ENCODE measurements at regions not wholly inside any gene's neighbourhood (a gene's known extent, or its start where the extent isn't known, plus 50 kb on each side); places are given as distances from the start of the nearest gene placed in this dataset.

- DNase-seq (ENCODE audit: low read depth in 4 of 4, low spot score in 1 of 4): no peak
Observed at GRCh38 chr5:56561455-56561854, 253.9 kb upstream of the MAP3K1 start.

GRCh38 chr5:56558131-56558745 lies 257.1 kb upstream of the MAP3K1 start:
- no peak for DNase-seq (ENCODE audit: low read depth in 4 of 4, low spot score in 1 of 4)

- no peak for DNase-seq (ENCODE audit: low read depth in 4 of 4, low spot score in 1 of 4)
Observed at GRCh38 chr5:56557198-56557597, 258.2 kb upstream of the MAP3K1 start.

- no peak for DNase-seq (ENCODE audit: low read depth in 4 of 4, low spot score in 1 of 4)
Observed at GRCh38 chr5:56552612-56553268, 262.6 kb upstream of the MAP3K1 start.

- DNase-seq (ENCODE audit: low read depth in 4 of 4, low spot score in 1 of 4): no peak
Observed at GRCh38 chr5:56550227-56550626, 265.1 kb upstream of the MAP3K1 start.

GRCh38 chr5:56549096-56549886 lies 266.1 kb upstream of the MAP3K1 start:
- DNase-seq (ENCODE audit: low read depth in 4 of 4, low spot score in 1 of 4): no peak

GRCh38 chr5:56545016-56545415 lies 270.3 kb upstream of the MAP3K1 start:
- no peak for DNase-seq (ENCODE audit: low read depth in 4 of 4, low spot score in 1 of 4)

- no peak for DNase-seq (ENCODE audit: low read depth in 4 of 4, low spot score in 1 of 4)
Observed at GRCh38 chr5:56543441-56544388, 271.6 kb upstream of the MAP3K1 start.

- DNase-seq (ENCODE audit: low read depth in 4 of 4, low spot score in 1 of 4): no peak
Observed at GRCh38 chr5:56540266-56540665, 275.1 kb upstream of the MAP3K1 start.

GRCh38 chr5:56538580-56538979 lies 276.8 kb upstream of the MAP3K1 start:
- DNase-seq (ENCODE audit: low read depth in 4 of 4, low spot score in 1 of 4): no peak

GRCh38 chr5:56535347-56535746 lies 280.0 kb upstream of the MAP3K1 start:
- DNase-seq (ENCODE audit: low read depth in 4 of 4, low spot score in 1 of 4): no peak

- no peak for DNase-seq (ENCODE audit: low read depth in 4 of 4, low spot score in 1 of 4)
Observed at GRCh38 chr5:56534102-56534829, 281.1 kb upstream of the MAP3K1 start.

- no peak for DNase-seq (ENCODE audit: low read depth in 4 of 4, low spot score in 1 of 4)
Observed at GRCh38 chr5:56532466-56532865, 282.9 kb upstream of the MAP3K1 start.

- DNase-seq (ENCODE audit: low read depth in 4 of 4, low spot score in 1 of 4): no peak
Observed at GRCh38 chr5:56530626-56531138, 284.7 kb upstream of the MAP3K1 start.

- no peak for DNase-seq (ENCODE audit: low read depth in 4 of 4, low spot score in 1 of 4)
Observed at GRCh38 chr5:56529666-56530430, 285.5 kb upstream of the MAP3K1 start.

- no peak for DNase-seq (ENCODE audit: low read depth in 4 of 4, low spot score in 1 of 4)
Observed at GRCh38 chr5:56527174-56527573, 288.2 kb upstream of the MAP3K1 start.

GRCh38 chr5:56525113-56525512 lies 290.2 kb upstream of the MAP3K1 start:
- DNase-seq (ENCODE audit: low read depth in 4 of 4, low spot score in 1 of 4): no peak

- no peak for DNase-seq (ENCODE audit: low read depth in 4 of 4, low spot score in 1 of 4)
Observed at GRCh38 chr5:56523790-56524575, 290.9 kb upstream of the ANKRD55 start.

- DNase-seq (ENCODE audit: low read depth in 4 of 4, low spot score in 1 of 4): no peak
Observed at GRCh38 chr5:56522960-56523359, 289.8 kb upstream of the ANKRD55 start.

Data from stimulated activated CD4-positive, alpha-beta T cell treated with anti-CD3 and anti-CD28 coated beads, Interleukin-1b, Interleukin-23, amount 100 ng/mL, for 24 hours (primary cell).